ENCODE measurements at regions not wholly inside any gene's neighbourhood (a gene's known extent, or its start where the extent isn't known, plus 50 kb on each side); places are given as distances from the start of the nearest gene placed in this dataset.

DNA sequence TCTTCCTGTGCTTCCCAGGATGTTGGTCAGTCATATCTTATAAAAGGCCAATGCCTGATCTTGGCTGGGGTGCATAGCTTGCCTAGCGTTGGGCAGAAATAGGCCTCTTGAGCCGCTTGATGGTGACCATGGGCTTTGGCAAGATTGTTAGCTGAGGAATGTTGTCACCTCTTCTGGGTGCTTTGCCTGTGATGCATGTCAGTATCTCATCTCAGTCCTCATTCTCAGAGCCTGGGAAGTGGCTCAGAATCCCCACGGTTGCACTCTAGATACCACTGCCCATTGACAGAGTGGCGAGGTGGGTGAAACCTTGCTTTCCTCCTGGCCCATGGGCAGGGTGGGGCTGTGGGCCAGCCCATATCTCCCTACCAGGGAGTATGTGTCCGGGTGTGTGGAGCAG is 79.2 kb upstream of the MGAT5 start:
- TF ChIP-seq CHD1 (IDR thresholded peaks at IDR 0.05; ENCODE audit: low read depth, low read length), result no peak
- TF ChIP-seq POLR2A (IDR thresholded peaks at IDR 0.05; ENCODE audit: low read depth, low read length), result no peak
- TF ChIP-seq, protein P1, sequence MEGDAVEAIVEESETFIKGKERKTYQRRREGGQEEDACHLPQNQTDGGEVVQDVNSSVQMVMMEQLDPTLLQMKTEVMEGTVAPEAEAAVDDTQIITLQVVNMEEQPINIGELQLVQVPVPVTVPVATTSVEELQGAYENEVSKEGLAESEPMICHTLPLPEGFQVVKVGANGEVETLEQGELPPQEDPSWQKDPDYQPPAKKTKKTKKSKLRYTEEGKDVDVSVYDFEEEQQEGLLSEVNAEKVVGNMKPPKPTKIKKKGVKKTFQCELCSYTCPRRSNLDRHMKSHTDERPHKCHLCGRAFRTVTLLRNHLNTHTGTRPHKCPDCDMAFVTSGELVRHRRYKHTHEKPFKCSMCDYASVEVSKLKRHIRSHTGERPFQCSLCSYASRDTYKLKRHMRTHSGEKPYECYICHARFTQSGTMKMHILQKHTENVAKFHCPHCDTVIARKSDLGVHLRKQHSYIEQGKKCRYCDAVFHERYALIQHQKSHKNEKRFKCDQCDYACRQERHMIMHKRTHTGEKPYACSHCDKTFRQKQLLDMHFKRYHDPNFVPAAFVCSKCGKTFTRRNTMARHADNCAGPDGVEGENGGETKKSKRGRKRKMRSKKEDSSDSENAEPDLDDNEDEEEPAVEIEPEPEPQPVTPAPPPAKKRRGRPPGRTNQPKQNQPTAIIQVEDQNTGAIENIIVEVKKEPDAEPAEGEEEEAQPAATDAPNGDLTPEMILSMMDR (conservative IDR thresholded peaks at IDR 0.05; ENCODE audit: low read depth, low read length), result no peak
- no peak for TF ChIP-seq RAD21 (IDR thresholded peaks at IDR 0.05; ENCODE audit: low read length)
- TF ChIP-seq MAFK (IDR thresholded peaks at IDR 0.05; ENCODE audit: low read depth, low read length), result no peak
- TF ChIP-seq MAZ (IDR thresholded peaks at IDR 0.05; ENCODE audit: borderline replicate concordance, low read depth, low read length), result no peak
- TF ChIP-seq MXI1 (IDR thresholded peaks at IDR 0.05; ENCODE audit: borderline replicate concordance, low read depth, low read length), result no peak
- no peak for TF ChIP-seq RFX5 (IDR thresholded peaks at IDR 0.05; ENCODE audit: low read depth, low read length)
- TF ChIP-seq, protein P2, sequence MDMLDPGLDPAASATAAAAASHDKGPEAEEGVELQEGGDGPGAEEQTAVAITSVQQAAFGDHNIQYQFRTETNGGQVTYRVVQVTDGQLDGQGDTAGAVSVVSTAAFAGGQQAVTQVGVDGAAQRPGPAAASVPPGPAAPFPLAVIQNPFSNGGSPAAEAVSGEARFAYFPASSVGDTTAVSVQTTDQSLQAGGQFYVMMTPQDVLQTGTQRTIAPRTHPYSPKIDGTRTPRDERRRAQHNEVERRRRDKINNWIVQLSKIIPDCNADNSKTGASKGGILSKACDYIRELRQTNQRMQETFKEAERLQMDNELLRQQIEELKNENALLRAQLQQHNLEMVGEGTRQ (IDR thresholded peaks at IDR 0.05; ENCODE audit: low read depth, low read length), result no peak
- TF ChIP-seq FOS (IDR thresholded peaks at IDR 0.05; ENCODE audit: low read depth, low read length), result no peak
- TF ChIP-seq CEBPB (IDR thresholded peaks at IDR 0.05; ENCODE audit: low read depth, low read length), result no peak
- no peak for TF ChIP-seq BHLHE40 (IDR thresholded peaks at IDR 0.05; ENCODE audit: low read depth, low read length)
- no peak for TF ChIP-seq SMC3 (IDR thresholded peaks at IDR 0.05; ENCODE audit: low read depth, low read length)
- TF ChIP-seq RCOR1 (IDR thresholded peaks at IDR 0.05; ENCODE audit: insufficient replicate concordance, low read length), result no peak
